ENCODE measurements at regions not wholly inside any gene's neighbourhood (a gene's known extent, or its start where the extent isn't known, plus 50 kb on each side); places are given as distances from the start of the nearest gene placed in this dataset.
A peak's percentile ranks its signal among the peaks of the same experiment; 100 is the strongest.

GRCh38 chr5:142493875-142494518 is 169.2 kb upstream of the SPRY4 start:
- intact Hi-C loops (cut with DNase I; ENCODE audit: low total_unique reads): no loop called here
- no peak for TF ChIP-seq POLR2A (IDR thresholded peaks at IDR 0.05)
- TF ChIP-seq, protein P1, sequence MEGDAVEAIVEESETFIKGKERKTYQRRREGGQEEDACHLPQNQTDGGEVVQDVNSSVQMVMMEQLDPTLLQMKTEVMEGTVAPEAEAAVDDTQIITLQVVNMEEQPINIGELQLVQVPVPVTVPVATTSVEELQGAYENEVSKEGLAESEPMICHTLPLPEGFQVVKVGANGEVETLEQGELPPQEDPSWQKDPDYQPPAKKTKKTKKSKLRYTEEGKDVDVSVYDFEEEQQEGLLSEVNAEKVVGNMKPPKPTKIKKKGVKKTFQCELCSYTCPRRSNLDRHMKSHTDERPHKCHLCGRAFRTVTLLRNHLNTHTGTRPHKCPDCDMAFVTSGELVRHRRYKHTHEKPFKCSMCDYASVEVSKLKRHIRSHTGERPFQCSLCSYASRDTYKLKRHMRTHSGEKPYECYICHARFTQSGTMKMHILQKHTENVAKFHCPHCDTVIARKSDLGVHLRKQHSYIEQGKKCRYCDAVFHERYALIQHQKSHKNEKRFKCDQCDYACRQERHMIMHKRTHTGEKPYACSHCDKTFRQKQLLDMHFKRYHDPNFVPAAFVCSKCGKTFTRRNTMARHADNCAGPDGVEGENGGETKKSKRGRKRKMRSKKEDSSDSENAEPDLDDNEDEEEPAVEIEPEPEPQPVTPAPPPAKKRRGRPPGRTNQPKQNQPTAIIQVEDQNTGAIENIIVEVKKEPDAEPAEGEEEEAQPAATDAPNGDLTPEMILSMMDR (IDR thresholded peaks at IDR 0.05): no peak
- no peaks in the 10 kb centered on the region for H3K27me3 ChIP-seq
- no peak overlapping the region for H3K4me3 ChIP-seq
- DNase-seq: no peak
- H3K9me3 ChIP-seq: no peaks in the 10 kb centered on the region
- H3K27ac ChIP-seq: no peak overlapping the region
- H3K4me1 ChIP-seq: no peaks in the 10 kb centered on the region
- H3K36me3 ChIP-seq: no peaks in the 10 kb centered on the region

GRCh38 chr5:142492781-142493281 is 168.0 kb upstream of the SPRY4 start:
- DNase-seq: no peak
- Histone ChIP-seq H3K4me3 (no peak overlapping the region), H3K36me3 (no peaks in the 10 kb centered on the region), H3K27me3 (no peaks in the 10 kb centered on the region), H3K27ac (peak overlapping the region; percentile 40 to 41), H3K9me3 (no peaks in the 10 kb centered on the region), H3K4me1 (no peaks in the 10 kb centered on the region)
- TF ChIP-seq, protein P1 (IDR thresholded peaks at IDR 0.05): no peak
- TF ChIP-seq POLR2A (IDR thresholded peaks at IDR 0.05): no peak
- intact Hi-C loops (cut with DNase I; ENCODE audit: low total_unique reads): no loop called here

DNA sequence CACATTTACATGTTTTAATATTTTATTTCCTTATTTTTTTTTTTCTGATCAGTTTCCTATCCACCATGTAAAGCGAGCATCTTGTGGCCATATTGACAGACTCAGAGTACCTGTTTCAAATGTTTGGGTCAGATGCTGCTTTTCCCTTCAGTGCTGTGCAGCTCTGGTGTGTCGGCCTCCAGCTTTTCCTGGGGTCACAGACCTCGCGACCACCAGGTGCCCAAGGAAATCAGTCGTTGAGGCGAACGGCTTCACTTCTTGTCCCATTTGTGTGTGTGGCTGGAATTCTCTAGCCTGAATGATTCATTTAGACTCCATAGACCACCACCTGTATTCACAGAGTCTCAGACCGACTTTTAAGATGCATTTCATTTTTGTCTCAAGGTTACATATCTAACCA is 166.9 kb upstream of the SPRY4 start:
- intact Hi-C loops (cut with DNase I; ENCODE audit: low total_unique reads): no loop called here
- Histone ChIP-seq H3K9me3 (no peaks in the 10 kb centered on the region), H3K4me3 (no peak overlapping the region), H3K36me3 (no peaks in the 10 kb centered on the region), H3K27ac (no peak overlapping the region), H3K27me3 (no peaks in the 10 kb centered on the region), H3K4me1 (no peaks in the 10 kb centered on the region)
- TF ChIP-seq POLR2A (IDR thresholded peaks at IDR 0.05): no peak
- TF ChIP-seq, protein P1 (IDR thresholded peaks at IDR 0.05): no peak
- no peak for DNase-seq

GRCh38 chr5:142491270-142491669 is 166.4 kb upstream of the SPRY4 start:
- no peaks in the 10 kb centered on the region for H3K27me3 ChIP-seq
- no peak for TF ChIP-seq POLR2A (IDR thresholded peaks at IDR 0.05)
- TF ChIP-seq, protein P1 (IDR thresholded peaks at IDR 0.05): no peak
- H3K4me1 ChIP-seq: no peaks in the 10 kb centered on the region
- no peak overlapping the region for H3K4me3 ChIP-seq
- no peak for DNase-seq
- no peaks in the 10 kb centered on the region for H3K9me3 ChIP-seq
- no peaks in the 10 kb centered on the region for H3K36me3 ChIP-seq
- intact Hi-C loops (cut with DNase I; ENCODE audit: low total_unique reads): no loop called here
- no peak overlapping the region for H3K27ac ChIP-seq

DNA sequence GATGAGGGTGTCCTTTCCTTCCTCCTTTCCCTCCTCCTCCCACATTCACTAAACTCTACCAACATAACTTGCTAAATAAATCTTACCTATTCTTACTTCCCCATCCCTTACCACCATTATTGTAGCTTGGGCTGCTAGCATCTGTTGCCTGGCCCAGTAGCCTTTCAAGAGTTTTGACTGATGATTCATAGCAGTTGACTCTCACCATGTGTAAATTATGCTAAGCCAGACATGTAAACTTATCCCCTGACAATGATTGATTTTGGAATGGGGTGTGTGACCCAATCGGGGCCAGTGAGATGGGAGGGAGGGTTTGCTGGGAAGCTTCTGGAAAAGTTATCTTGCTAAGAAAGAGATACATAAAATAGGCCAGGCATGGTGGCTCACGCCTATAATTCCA is 161.8 kb upstream of the SPRY4 start:
- Histone ChIP-seq H3K4me3 (no peak overlapping the region), H3K36me3 (no peaks in the 10 kb centered on the region), H3K27ac (no peak overlapping the region), H3K4me1 (no peaks in the 10 kb centered on the region), H3K9me3 (no peaks in the 10 kb centered on the region), H3K27me3 (no peaks in the 10 kb centered on the region)
- no peak for DNase-seq
- intact Hi-C loops (cut with DNase I; ENCODE audit: low total_unique reads): no loop called here
- TF ChIP-seq, protein P1 (IDR thresholded peaks at IDR 0.05): no peak
